CD4-positive, alpha-beta T cell (primary cell): ENCODE measurements at regions not wholly inside any gene's neighbourhood (a gene's known extent, or its start where the extent isn't known, plus 50 kb on each side); places are given as distances from the start of the nearest gene placed in this dataset.
"Not testable (repeated sequence)": the region's sequence is repeated elsewhere in the genome, so short reads cannot be mapped to it uniquely, and the experiment has no call there.

Experiments used
- ATAC-seq: fragments of 200-7000 bp; cut with Tn5 transposase; one replicate; pipeline ENCODE4 v1.10.0; 2022; ENCODE audit warnings: mild to moderate bottlenecking; ENCODE audit not compliant: poor library complexity
- CTCF ChIA-PET: fragments of 350-600 bp; sonication (Branson Sonifier 250); formaldehyde crosslinking; loops from one replicate; lab custom pipeline; 2021; ENCODE audit warnings: antibody characterized with exemption, inconsistent platforms; lab: Charles Lee
- POLR2A ChIA-PET: fragments of 350-600 bp; sonication (Branson Sonifier 250); formaldehyde crosslinking; loops from one replicate; lab custom pipeline; 2021; ENCODE audit warnings: antibody characterized with exemption, inconsistent platforms; lab: Charles Lee
- DNase-seq, 14 experiments: peaks; one replicate each; pipeline ENCODE4 v3.0.0-alpha.2; 2013 to 2020; ENCODE audit warnings: mixed read lengths in 2 of 14
- H3K27ac ChIP-seq, 2 donors: one replicate each; pipeline versions ENCODE4 v1.5.1 to v1.7.0; 2013; ENCODE audit warnings: low read length in 2 of 2, low read depth in 1 of 2, mild to moderate bottlenecking in 1 of 2
- H3K27me3 ChIP-seq, 2 experiments: 1 replicate in 1 of 2; 2 replicates in 1 of 2; pipeline versions ENCODE4 v1.6.1 to v1.7.0; 2013; ENCODE audit warnings: low read length in 2 of 2, control low read depth in 1 of 2, mild to moderate bottlenecking in 1 of 2, moderate library complexity in 1 of 2; ENCODE audit not compliant: insufficient read depth in 2 of 2, control insufficient read depth in 1 of 2
- H3K36me3 ChIP-seq: one replicate; pipeline ENCODE4 v1.6.1; 2013; ENCODE audit warnings: low read length, control low read depth; ENCODE audit not compliant: insufficient read depth
- H3K4me1 ChIP-seq: one replicate; pipeline ENCODE4 v1.6.1; 2013; ENCODE audit warnings: low read length, control low read depth; ENCODE audit not compliant: insufficient read depth
- H3K4me3 ChIP-seq: one replicate; pipeline ENCODE4 v1.5.1; 2013; ENCODE audit warnings: mild to moderate bottlenecking, low read length, moderate library complexity
- H3K9me3 ChIP-seq, 2 experiments: 1 replicate in 1 of 2; 2 replicates in 1 of 2; pipeline versions ENCODE4 v1.6.1 to v1.7.0; 2013; ENCODE audit warnings: low read length in 2 of 2, mild to moderate bottlenecking in 2 of 2, control low read depth in 1 of 2, moderate library complexity in 1 of 2; ENCODE audit not compliant: control insufficient read depth in 1 of 2, insufficient read depth in 1 of 2
- H3K27ac Mint-ChIP-seq: one replicate; pipeline ENCODE4 v1.8.0; 2020; ENCODE audit warnings: mixed read lengths
- H3K27me3 Mint-ChIP-seq: one replicate; pipeline ENCODE4 v1.8.0; 2021; ENCODE audit warnings: mixed read lengths
- H3K36me3 Mint-ChIP-seq: one replicate; pipeline ENCODE4 v1.8.0; 2021; ENCODE audit warnings: low read depth, mixed read lengths
- H3K4me1 Mint-ChIP-seq: one replicate; pipeline ENCODE4 v1.8.0; 2021; ENCODE audit warnings: low read depth, mixed read lengths
- H3K4me3 Mint-ChIP-seq: one replicate; pipeline ENCODE4 v1.8.0; 2020; ENCODE audit warnings: mild to moderate bottlenecking, mixed read lengths
- H3K9me3 Mint-ChIP-seq: one replicate; pipeline ENCODE4 v1.8.0; 2020; ENCODE audit warnings: mixed read lengths
- intact Hi-C, 2 experiments: fragments of 100-400 bp; cut with DNase I in 1 of 2; cut with micrococcal nuclease in 1 of 2; formaldehyde crosslinking; loops; one replicate each; pipeline versions ENCODE4 v1.15.1 to v1.9.0; 2023 to 2025; cut with DNase I, micrococcal nuclease
- TF ChIP-seq, protein P1 (sequence below): fragments of 200-600 bp; IDR thresholded peaks from one replicate; pipeline ENCODE4 v1.8.0; 2022; ENCODE audit warnings: antibody characterized with exemption, mild to moderate bottlenecking

DNA sequence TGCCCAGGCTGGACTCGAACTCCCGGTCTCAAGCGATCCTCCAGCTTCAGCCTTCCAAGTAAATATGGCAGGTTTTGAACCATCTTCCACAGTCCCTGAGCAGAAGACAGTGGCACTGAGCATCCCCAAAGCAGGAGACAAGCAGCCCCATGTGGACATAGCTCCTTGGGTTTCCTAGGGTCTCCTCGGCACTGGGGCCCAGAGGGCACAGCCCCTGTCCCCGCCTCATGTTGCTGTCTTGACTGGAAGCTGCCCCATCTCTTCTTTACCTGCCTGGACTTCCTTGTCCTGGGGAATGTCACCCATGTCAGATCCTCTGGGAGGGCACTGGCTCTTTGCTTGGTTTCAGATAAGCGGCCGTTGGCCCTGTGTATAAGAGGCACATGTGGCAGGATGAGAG lies 263.7 kb upstream of the RAB4A start:
- no peak overlapping the region for H3K27ac Mint-ChIP-seq
- no peak overlapping the region for H3K27ac ChIP-seq
- H3K9me3 Mint-ChIP-seq, result no peaks in the 10 kb centered on the region
- TF ChIP-seq, protein P1, sequence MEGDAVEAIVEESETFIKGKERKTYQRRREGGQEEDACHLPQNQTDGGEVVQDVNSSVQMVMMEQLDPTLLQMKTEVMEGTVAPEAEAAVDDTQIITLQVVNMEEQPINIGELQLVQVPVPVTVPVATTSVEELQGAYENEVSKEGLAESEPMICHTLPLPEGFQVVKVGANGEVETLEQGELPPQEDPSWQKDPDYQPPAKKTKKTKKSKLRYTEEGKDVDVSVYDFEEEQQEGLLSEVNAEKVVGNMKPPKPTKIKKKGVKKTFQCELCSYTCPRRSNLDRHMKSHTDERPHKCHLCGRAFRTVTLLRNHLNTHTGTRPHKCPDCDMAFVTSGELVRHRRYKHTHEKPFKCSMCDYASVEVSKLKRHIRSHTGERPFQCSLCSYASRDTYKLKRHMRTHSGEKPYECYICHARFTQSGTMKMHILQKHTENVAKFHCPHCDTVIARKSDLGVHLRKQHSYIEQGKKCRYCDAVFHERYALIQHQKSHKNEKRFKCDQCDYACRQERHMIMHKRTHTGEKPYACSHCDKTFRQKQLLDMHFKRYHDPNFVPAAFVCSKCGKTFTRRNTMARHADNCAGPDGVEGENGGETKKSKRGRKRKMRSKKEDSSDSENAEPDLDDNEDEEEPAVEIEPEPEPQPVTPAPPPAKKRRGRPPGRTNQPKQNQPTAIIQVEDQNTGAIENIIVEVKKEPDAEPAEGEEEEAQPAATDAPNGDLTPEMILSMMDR, result no peak
- peaks cover 5% of the 10 kb centered on the region for H3K4me1 Mint-ChIP-seq
- no peaks in the 10 kb centered on the region for H3K27me3 Mint-ChIP-seq
- no peaks in the 10 kb centered on the region for H3K9me3 ChIP-seq
- intact Hi-C loops, result no loop called here
- POLR2A ChIA-PET, result no interaction called here
- H3K27me3 ChIP-seq, result no peaks in the 10 kb centered on the region
- CTCF ChIA-PET, result no interaction called here
- no peaks in the 10 kb centered on the region for H3K36me3 Mint-ChIP-seq
- no peak for DNase-seq
- H3K4me3 Mint-ChIP-seq, result no peak overlapping the region
- H3K4me3 ChIP-seq, result no peak overlapping the region
- ATAC-seq, result no peak
- no peaks in the 10 kb centered on the region for H3K36me3 ChIP-seq
- H3K4me1 ChIP-seq, result no peaks in the 10 kb centered on the region

DNA sequence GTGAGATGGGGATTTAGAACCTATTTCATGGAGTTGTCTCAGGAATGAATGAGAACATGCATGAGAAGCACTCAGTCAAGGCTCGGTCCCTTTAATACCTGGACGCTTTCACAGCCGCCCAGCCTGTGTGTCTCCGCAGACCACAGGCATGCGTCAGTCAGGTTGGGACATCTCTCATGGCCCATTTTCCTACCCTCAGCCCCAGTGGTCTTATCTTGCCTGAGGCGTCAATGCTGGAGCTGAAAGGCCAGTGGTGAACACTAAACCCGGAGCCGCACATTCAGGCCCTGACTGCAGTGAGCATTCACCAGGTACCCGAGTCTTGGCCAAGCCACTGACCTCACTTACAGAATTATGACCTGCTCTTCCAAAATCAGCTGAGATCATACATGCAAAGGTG lies 263.2 kb upstream of the RAB4A start:
- Histone ChIP-seq H3K27me3 (no peaks in the 10 kb centered on the region), H3K9me3 (no peaks in the 10 kb centered on the region), H3K27ac (no peak overlapping the region), H3K4me3 (no peak overlapping the region), H3K4me1 (no peaks in the 10 kb centered on the region), H3K36me3 (no peaks in the 10 kb centered on the region)
- Mint-ChIP-seq H3K36me3 (no peaks in the 10 kb centered on the region), H3K4me1 (no peaks in the 10 kb centered on the region), H3K27me3 (no peaks in the 10 kb centered on the region), H3K27ac (no peak overlapping the region), H3K4me3 (no peak overlapping the region), H3K9me3 (no peaks in the 10 kb centered on the region)
- intact Hi-C loops, result no loop called here
- POLR2A ChIA-PET, result no interaction called here
- no peak for ATAC-seq
- TF ChIP-seq, protein P1, result no peak
- no peak for DNase-seq
- CTCF ChIA-PET, result no interaction called here

DNA sequence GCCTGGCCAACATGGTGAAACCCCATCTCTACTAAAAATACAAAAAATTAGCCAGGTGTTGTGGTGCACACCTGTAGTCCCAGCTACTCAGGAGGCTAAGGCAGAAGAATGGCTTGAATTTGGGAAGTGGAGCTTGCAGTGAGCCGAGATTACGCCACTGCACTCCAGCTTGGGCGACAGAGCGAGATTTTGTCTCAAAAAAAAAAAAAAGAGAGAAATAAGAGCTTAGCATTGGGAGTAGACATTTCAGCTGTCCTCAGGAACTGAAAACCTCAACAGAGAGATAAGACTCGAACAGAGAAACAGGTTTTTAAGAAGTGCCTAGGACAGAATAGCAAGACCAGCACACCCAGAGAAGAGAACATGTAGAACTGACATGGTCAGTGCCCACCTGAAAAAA lies 262.6 kb upstream of the RAB4A start:
- H3K27ac ChIP-seq, DNase-seq, ATAC-seq, intact Hi-C loops, CTCF ChIA-PET, H3K9me3 Mint-ChIP-seq, H3K4me1 ChIP-seq, H3K4me3 Mint-ChIP-seq, H3K4me3 ChIP-seq, H3K27me3 ChIP-seq, H3K36me3 Mint-ChIP-seq, H3K36me3 ChIP-seq, H3K27ac Mint-ChIP-seq, H3K4me1 Mint-ChIP-seq, H3K27me3 Mint-ChIP-seq, H3K9me3 ChIP-seq: not testable (repeated sequence)
- POLR2A ChIA-PET, result interaction anchor here (0.6 kb wide), 1 partner anchor 246 kb away, joined by 3 read pairs; no protein-coding TSS in a partner anchor

DNA sequence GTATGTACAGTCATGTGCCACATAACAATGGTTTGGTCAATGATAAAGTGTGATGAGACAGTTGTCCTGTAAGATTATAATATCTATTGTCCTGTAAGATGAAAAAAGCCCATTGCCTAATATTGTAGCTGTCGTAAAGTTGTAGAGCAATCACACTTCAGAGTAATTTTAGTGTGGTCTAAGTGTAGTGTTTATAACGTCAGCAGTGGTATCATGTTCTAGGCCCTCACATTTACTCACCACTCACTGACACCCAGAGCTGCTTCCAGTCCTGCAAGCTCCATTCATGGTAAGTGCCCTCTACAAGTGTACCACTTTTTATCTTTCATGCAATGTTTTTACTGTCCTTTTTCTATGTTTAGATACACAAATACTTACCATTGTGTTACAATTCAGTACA lies 259.9 kb upstream of the RAB4A start:
- TF ChIP-seq, protein P1, result no peak
- no peak for ATAC-seq

More for the DNA sequence above, 259.9 kb upstream of the RAB4A start:
- no peaks in the 10 kb centered on the region for H3K4me1 ChIP-seq
- Mint-ChIP-seq H3K36me3 (no peaks in the 10 kb centered on the region), H3K4me1 (no peaks in the 10 kb centered on the region), H3K27ac (no peak overlapping the region), H3K9me3 (no peaks in the 10 kb centered on the region), H3K4me3 (no peak overlapping the region), H3K27me3 (no peaks in the 10 kb centered on the region)
- ChIA-PET CTCF (interaction anchor here (1.1 kb wide), 1 partner anchor 179 kb away, joined by 3 read pairs; no protein-coding TSS in a partner anchor), POLR2A (no interaction called here)
- intact Hi-C loops, result no loop called here
- DNase-seq, result no peak
- H3K27ac ChIP-seq, result no peak overlapping the region
- H3K9me3 ChIP-seq, result no peaks in the 10 kb centered on the region
- H3K36me3 ChIP-seq, result no peaks in the 10 kb centered on the region
- H3K4me3 ChIP-seq, result no peak overlapping the region
- no peaks in the 10 kb centered on the region for H3K27me3 ChIP-seq
